RWPE1 (cell line): ENCODE measurements at regions not wholly inside any gene's neighbourhood (a gene's known extent, or its start where the extent isn't known, plus 50 kb on each side); places are given as distances from the start of the nearest gene placed in this dataset.

Source experiments
- CTCF ChIA-PET: fragments of 350-600 bp; sonication (Branson Sonifier 250); formaldehyde crosslinking; extraction: SDS; loops from one replicate; lab custom pipeline; 2021; lab: Yijun Ruan, JAX
- POLR2A ChIA-PET: fragments of 400-600 bp; formaldehyde crosslinking; extraction: SDS; loops from one replicate; lab custom pipeline; 2020; ENCODE audit warnings: antibody characterized with exemption; ENCODE audit not compliant: low non-redundant PET; lab: Yijun Ruan, JAX
- DNase-seq: peaks from one replicate; pipeline ENCODE4 v3.0.0; 2012; ENCODE audit warnings: low spot score
- H3K27ac ChIP-seq: fragments of 450-650 bp; 2 replicates; pipeline ENCODE4 v1.5.1; 2017
- CTCF ChIP-seq: fragments of 450-650 bp; conservative IDR thresholded peaks from 2 replicates; pipeline ENCODE4 v1.5.1; 2017; ENCODE audit warnings: low read depth, mild to moderate bottlenecking

DNA sequence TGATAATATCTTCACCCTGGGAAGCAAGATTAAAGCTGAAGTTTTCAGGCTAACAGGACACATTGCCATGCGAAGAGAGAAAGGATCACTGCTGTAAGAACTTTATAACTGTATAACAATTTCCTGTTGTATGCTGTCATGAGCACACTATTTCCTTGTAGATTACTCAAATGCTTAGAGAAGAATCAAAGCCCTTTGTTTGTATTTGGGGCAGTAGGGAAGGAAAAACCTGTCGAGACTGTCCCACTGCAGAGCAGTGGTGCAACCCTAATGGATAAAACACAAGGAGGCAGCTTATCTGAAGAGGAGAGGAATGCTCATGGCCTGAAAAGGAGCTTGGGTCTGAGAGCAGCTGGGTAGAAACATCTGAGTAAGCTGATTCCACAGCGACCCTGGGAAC, 327.7 kb upstream of the NPSR1 start:
- H3K27ac ChIP-seq: no peak overlapping the region
- CTCF ChIA-PET: interaction anchor here (0.5 kb wide), 1 partner anchor 488 kb away, joined by 3 read pairs; no protein-coding TSS in a partner anchor
- no peak for DNase-seq
- POLR2A ChIA-PET: no interaction called here
- TF ChIP-seq CTCF: no peak

GRCh38 chr7:34331102-34331501, 326.9 kb upstream of the NPSR1 start:
- ChIA-PET POLR2A (no interaction called here), CTCF (no interaction called here)
- DNase-seq: no peak
- TF ChIP-seq CTCF: no peak
- H3K27ac ChIP-seq: no peak overlapping the region

DNA sequence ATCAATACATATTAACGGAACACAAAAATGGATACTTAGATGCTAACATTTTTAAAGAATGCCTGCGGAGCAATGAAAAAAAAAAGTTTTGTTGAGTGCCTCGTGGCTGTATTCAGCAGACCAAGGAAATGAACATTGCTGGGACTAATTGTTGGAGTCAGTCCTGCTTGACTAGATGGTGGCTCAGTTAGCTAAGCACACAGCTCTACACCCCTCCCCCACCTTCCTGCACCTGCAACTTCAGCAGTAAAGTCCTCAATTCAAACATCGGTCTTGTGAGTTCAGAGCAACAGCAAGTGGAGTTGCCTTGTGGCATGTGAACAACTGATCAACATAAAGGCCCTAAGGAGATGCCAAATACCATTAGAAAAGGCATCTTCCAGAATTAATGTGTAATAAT, 326.0 kb upstream of the NPSR1 start:
- ChIA-PET POLR2A (no interaction called here), CTCF (no interaction called here)
- no peak overlapping the region for H3K27ac ChIP-seq
- no peak for DNase-seq
- no peak for TF ChIP-seq CTCF

DNA sequence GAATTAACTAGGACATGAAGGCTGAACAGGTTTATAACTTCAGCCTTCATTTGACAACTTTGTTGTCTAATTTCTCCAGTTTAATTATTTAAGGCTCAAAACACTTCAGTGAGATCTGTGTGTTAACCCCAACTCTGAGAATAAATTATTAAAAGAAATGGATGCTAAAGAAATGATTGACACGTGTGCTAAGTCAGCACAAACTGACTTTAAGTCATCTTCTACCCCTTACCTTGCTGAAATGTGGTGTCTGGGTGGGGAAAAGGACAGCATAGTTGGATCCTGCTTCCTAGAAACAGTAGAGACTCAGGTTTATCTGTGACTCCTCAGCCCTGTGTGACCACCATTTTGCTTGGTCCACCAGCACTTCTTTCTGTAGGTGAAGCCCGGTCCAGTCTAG, 324.8 kb upstream of the NPSR1 start:
- POLR2A ChIA-PET: no interaction called here
- no peak for TF ChIP-seq CTCF
- CTCF ChIA-PET: no interaction called here
- no peak for DNase-seq
- H3K27ac ChIP-seq: no peak overlapping the region

- ChIA-PET POLR2A (no interaction called here), CTCF (no interaction called here)
- H3K27ac ChIP-seq: no peak overlapping the region
- TF ChIP-seq CTCF: no peak
- DNase-seq: no peak
These were observed 324.1 kb upstream of the NPSR1 start for GRCh38 chr7:34333925-34334324.

DNA sequence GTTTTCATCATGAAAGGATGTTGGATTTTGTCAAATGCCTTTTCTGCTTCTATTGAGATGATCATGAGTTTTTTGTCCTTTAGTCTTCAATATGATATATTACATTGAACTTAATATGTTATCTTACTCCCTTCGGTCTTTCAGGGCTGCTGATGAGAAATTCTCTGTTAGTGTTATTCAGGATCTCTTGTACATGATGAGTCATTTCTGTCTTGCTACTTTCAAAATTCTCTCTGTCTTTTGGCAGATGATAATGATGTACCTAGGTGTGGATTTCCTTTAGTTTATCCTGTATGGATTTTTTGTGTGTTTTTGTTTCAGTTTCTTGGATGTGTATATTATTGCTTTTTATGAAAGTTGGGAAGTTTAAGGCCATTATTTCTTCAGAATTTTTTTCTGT, 320.9 kb upstream of the NPSR1 start:
- DNase-seq: no peak
- ChIA-PET CTCF (no interaction called here), POLR2A (no interaction called here)
- TF ChIP-seq CTCF: no peak
- H3K27ac ChIP-seq: no peak overlapping the region
